MM.1S (cell line): ENCODE measurements at regions not wholly inside any gene's neighbourhood (a gene's known extent, or its start where the extent isn't known, plus 50 kb on each side); places are given as distances from the start of the nearest gene placed in this dataset.

Experiments
- DNase-seq: peaks from one replicate; pipeline ENCODE4 v3.0.0-alpha.2; 2015
- H2AFZ ChIP-seq: fragments of 300-600 bp; sonication (generic); 2 replicates; pipeline ENCODE4 v1.6.0; 2016; ENCODE audit warnings: antibody characterized with exemption, low read length
- H3F3A ChIP-seq: fragments of 300-600 bp; sonication (generic); 2 replicates; pipeline ENCODE4 v1.6.1; 2016; ENCODE audit warnings: mild to moderate bottlenecking, antibody characterized with exemption, low read length, moderate library complexity, mixed read lengths; ENCODE audit not compliant: insufficient read depth
- H3K27ac ChIP-seq: fragments of 300-600 bp; sonication (generic); 2 replicates; pipeline ENCODE4 v1.5.1; 2016; ENCODE audit warnings: mild to moderate bottlenecking, low read length
- H3K27me3 ChIP-seq: fragments of 300-600 bp; sonication (generic); replicated peaks from 2 replicates; pipeline ENCODE4 v1.6.0; 2016; ENCODE audit warnings: low read length; ENCODE audit not compliant: insufficient read depth
- H3K36me3 ChIP-seq: fragments of 300-600 bp; sonication (generic); replicated peaks from 2 replicates; pipeline ENCODE4 v1.6.1; 2016; ENCODE audit warnings: mild to moderate bottlenecking, low read length, mixed read lengths; ENCODE audit not compliant: insufficient read depth
- H3K4me1 ChIP-seq: fragments of 300-600 bp; sonication (generic); 2 replicates; pipeline ENCODE4 v1.6.1; 2016; ENCODE audit warnings: low read length, mixed read lengths
- H3K4me2 ChIP-seq: fragments of 300-600 bp; sonication (generic); 2 replicates; pipeline ENCODE4 v1.6.0; 2016; ENCODE audit warnings: low read depth, low read length
- H3K4me3 ChIP-seq: fragments of 300-600 bp; sonication (generic); 2 replicates; pipeline ENCODE4 v1.5.1; 2016; ENCODE audit warnings: low read length, mixed read lengths
- H3K79me2 ChIP-seq: fragments of 300-600 bp; sonication (generic); 2 replicates; pipeline ENCODE4 v1.6.1; 2016; ENCODE audit warnings: mixed run types, low read length, mixed read lengths
- H3K9ac ChIP-seq: fragments of 300-600 bp; sonication (generic); 2 replicates; pipeline ENCODE4 v1.6.1; 2016; ENCODE audit warnings: low read length, mixed read lengths
- H3K9me2 ChIP-seq: fragments of 300-600 bp; sonication (generic); replicated peaks from 2 replicates; pipeline ENCODE4 v1.6.1; 2016; ENCODE audit warnings: mild to moderate bottlenecking, low read length, mixed read lengths; ENCODE audit not compliant: insufficient read depth
- H3K9me3 ChIP-seq: fragments of 300-600 bp; sonication (generic); replicated peaks from 2 replicates; pipeline ENCODE4 v1.6.1; 2016; ENCODE audit warnings: mild to moderate bottlenecking, low read length, mixed read lengths; ENCODE audit not compliant: insufficient read depth
- H4K20me1 ChIP-seq: fragments of 300-600 bp; sonication (generic); 2 replicates; pipeline ENCODE4 v1.6.1; 2016; ENCODE audit warnings: mild to moderate bottlenecking, low read length, moderate library complexity, mixed read lengths; ENCODE audit not compliant: insufficient read depth
- EZH2 ChIP-seq: fragments of 300-600 bp; sonication (generic); optimal IDR thresholded peaks from 2 replicates; pipeline ENCODE3; 2017; ENCODE audit warnings: low read depth, mild to moderate bottlenecking, antibody characterized with exemption, low read length, mixed read lengths
- EZH2phosphoT487 ChIP-seq: fragments of 300-600 bp; sonication (generic); IDR thresholded peaks from 2 replicates; pipeline ENCODE4 v1.6.1; 2018; ENCODE audit warnings: antibody characterized with exemption, low read length
- TF ChIP-seq, protein P1 (sequence below): fragments of 300-600 bp; sonication (generic); IDR thresholded peaks from 2 replicates; pipeline ENCODE4 v1.5.1; 2016; ENCODE audit warnings: antibody characterized with exemption, low read length, mixed read lengths

DNA sequence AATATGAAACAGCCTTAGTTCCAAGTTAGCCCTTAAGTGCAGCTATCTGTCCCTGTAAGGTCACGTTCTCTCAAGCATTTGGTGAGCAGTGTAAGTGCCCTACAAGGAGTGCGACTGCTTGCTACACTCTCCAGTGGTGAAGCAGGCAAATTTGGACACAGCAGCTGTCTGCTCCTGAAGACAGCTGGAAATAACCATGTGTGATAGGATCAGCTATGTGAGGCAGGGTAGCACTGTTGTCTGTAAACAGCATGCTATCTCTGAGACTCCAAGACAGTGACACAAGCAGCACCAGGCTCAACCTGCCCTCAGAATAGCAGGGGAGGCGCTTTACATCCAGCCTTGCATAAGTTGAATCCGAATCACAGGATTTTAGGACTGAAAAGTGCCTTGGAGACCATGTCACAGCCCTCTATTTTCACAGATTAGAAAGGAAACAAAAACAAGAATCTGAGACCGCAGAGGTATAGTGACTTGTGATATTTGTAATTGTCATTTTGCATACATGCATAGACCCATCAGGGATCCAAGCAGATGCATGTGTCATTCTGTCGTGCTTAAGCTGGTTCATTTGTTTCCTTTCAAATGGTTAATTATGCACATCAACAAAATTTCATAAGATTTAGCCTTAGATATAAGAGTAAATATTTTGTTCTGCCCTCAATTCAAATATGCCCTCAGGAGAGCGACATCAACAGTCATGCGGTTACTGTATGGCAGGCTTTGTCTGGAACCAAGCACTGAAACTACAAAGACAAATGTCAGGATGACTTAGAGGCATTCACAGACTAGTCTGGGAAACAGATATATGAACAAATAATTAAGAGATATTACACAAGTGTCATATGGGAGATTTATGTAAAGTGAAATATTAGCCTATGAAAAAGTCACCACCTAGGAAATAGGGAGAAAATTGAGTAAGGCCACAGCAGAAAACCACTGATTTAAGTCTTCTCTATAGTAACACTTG lies 134.9 kb upstream of the NRIP1 start:
- no peaks in the 10 kb centered on the region for H3K9me3 ChIP-seq
- H3K4me3 ChIP-seq: no peak overlapping the region
- H3K27me3 ChIP-seq: no peaks in the 10 kb centered on the region
- H2AFZ ChIP-seq: no peak overlapping the region
- TF ChIP-seq, protein P1, sequence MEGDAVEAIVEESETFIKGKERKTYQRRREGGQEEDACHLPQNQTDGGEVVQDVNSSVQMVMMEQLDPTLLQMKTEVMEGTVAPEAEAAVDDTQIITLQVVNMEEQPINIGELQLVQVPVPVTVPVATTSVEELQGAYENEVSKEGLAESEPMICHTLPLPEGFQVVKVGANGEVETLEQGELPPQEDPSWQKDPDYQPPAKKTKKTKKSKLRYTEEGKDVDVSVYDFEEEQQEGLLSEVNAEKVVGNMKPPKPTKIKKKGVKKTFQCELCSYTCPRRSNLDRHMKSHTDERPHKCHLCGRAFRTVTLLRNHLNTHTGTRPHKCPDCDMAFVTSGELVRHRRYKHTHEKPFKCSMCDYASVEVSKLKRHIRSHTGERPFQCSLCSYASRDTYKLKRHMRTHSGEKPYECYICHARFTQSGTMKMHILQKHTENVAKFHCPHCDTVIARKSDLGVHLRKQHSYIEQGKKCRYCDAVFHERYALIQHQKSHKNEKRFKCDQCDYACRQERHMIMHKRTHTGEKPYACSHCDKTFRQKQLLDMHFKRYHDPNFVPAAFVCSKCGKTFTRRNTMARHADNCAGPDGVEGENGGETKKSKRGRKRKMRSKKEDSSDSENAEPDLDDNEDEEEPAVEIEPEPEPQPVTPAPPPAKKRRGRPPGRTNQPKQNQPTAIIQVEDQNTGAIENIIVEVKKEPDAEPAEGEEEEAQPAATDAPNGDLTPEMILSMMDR: no peak
- TF ChIP-seq EZH2 (no peak), EZH2phosphoT487 (no peak)
- no peak overlapping the region for H3K9ac ChIP-seq
- H3F3A ChIP-seq: no peaks in the 10 kb centered on the region
- no peak overlapping the region for H3K4me2 ChIP-seq
- H3K36me3 ChIP-seq: no peaks in the 10 kb centered on the region
- no peak for DNase-seq
- H3K9me2 ChIP-seq: no peaks in the 10 kb centered on the region
- H3K79me2 ChIP-seq: no peaks in the 10 kb centered on the region
- no peaks in the 10 kb centered on the region for H4K20me1 ChIP-seq
- no peak overlapping the region for H3K27ac ChIP-seq
- no peaks in the 10 kb centered on the region for H3K4me1 ChIP-seq

DNA sequence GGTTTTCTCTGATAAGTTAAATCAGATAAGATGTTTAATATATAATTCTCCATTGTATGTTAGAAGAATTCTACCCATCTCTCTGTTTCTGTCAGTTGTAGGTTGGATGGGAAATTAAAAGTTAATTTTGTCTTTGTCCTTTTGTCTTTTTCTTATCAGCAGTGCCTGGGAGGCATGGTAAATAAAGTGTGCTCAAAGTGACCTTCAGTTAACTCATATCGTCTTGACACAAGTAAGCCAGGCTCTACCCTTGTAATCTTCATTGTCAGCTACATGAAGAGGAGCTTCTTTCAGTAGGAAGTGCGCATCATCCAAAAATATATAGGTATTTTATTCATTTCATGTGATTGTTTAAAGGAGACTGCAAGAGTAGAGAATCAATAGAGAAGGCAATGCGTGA lies 138.9 kb upstream of the NRIP1 start:
- no peak overlapping the region for H3K27ac ChIP-seq
- no peaks in the 10 kb centered on the region for H3K27me3 ChIP-seq
- no peak overlapping the region for H2AFZ ChIP-seq
- H3K79me2 ChIP-seq: no peaks in the 10 kb centered on the region
- H3K36me3 ChIP-seq: no peaks in the 10 kb centered on the region
- H3K9ac ChIP-seq: no peak overlapping the region
- H3K9me3 ChIP-seq: no peaks in the 10 kb centered on the region
- DNase-seq: no peak
- no peaks in the 10 kb centered on the region for H3K4me1 ChIP-seq
- H3K4me3 ChIP-seq: no peak overlapping the region
- H4K20me1 ChIP-seq: no peaks in the 10 kb centered on the region
- no peaks in the 10 kb centered on the region for H3K9me2 ChIP-seq
- TF ChIP-seq EZH2 (no peak), EZH2phosphoT487 (no peak)
- TF ChIP-seq, protein P1: no peak
- no peak overlapping the region for H3K4me2 ChIP-seq
- H3F3A ChIP-seq: no peaks in the 10 kb centered on the region

GRCh38 chr21:15204140-15204969 lies 139.6 kb upstream of the NRIP1 start:
- no peak for TF ChIP-seq EZH2
- no peak for TF ChIP-seq EZH2phosphoT487
- TF ChIP-seq, protein P1: no peak
- Histone ChIP-seq H3K27me3 (no peaks in the 10 kb centered on the region), H3K79me2 (no peaks in the 10 kb centered on the region), H3K9me3 (no peaks in the 10 kb centered on the region), H4K20me1 (no peaks in the 10 kb centered on the region), H3K9me2 (no peaks in the 10 kb centered on the region), H2AFZ (no peak overlapping the region), H3K4me3 (no peak overlapping the region), H3K9ac (no peak overlapping the region), H3K36me3 (no peaks in the 10 kb centered on the region), H3K4me2 (no peak overlapping the region), H3K27ac (no peak overlapping the region), H3K4me1 (no peaks in the 10 kb centered on the region), H3F3A (no peaks in the 10 kb centered on the region)
- no peak for DNase-seq
